CD8-positive, alpha-beta memory T cell (primary cell): ENCODE measurements at regions not wholly inside any gene's neighbourhood (a gene's known extent, or its start where the extent isn't known, plus 50 kb on each side); places are given as distances from the start of the nearest gene placed in this dataset.
"Not testable (repeated sequence)": the region's sequence is repeated elsewhere in the genome, so short reads cannot be mapped to it uniquely, and the experiment has no call there.

Experiments used
- CTCF ChIA-PET: fragments of 350-600 bp; sonication (Branson Sonifier 250); formaldehyde crosslinking; loops from one replicate; lab custom pipeline; 2021; ENCODE audit warnings: antibody characterized with exemption; lab: Charles Lee
- POLR2A ChIA-PET: fragments of 350-600 bp; sonication (Branson Sonifier 250); formaldehyde crosslinking; loops from one replicate; lab custom pipeline; 2021; ENCODE audit warnings: antibody characterized with exemption; lab: Charles Lee
- DNase-seq, 5 donors: peaks; one replicate each; pipeline versions ENCODE4 v3.0.0 to v3.0.0-alpha.2; 2020 to 2022; ENCODE audit warnings: mixed read lengths in 1 of 5
- H3K27ac ChIP-seq: one replicate; pipeline ENCODE4 v1.7.0; 2013; ENCODE audit warnings: low read depth, mild to moderate bottlenecking, low read length, moderate library complexity
- H3K27me3 ChIP-seq: 2 replicates; pipeline ENCODE4 v1.7.0; 2013; ENCODE audit warnings: low read length, mild to moderate bottlenecking; ENCODE audit not compliant: insufficient read depth, poor library complexity, severe bottlenecking
- H3K36me3 ChIP-seq: 2 replicates; pipeline ENCODE4 v1.7.0; 2013; ENCODE audit warnings: mild to moderate bottlenecking, low read length, moderate library complexity; ENCODE audit not compliant: insufficient read depth
- H3K4me1 ChIP-seq: 2 replicates; pipeline ENCODE4 v1.7.0; 2013; ENCODE audit warnings: mild to moderate bottlenecking, low read length, moderate library complexity; ENCODE audit not compliant: insufficient read depth
- H3K4me3 ChIP-seq: 2 replicates; pipeline ENCODE4 v1.7.0; 2013; ENCODE audit warnings: mild to moderate bottlenecking, low read length
- H3K9me3 ChIP-seq: 2 replicates; pipeline ENCODE4 v1.7.0; 2013; ENCODE audit warnings: mild to moderate bottlenecking, low read length
- H3K27ac Mint-ChIP-seq, 8 donors: one replicate each; pipeline ENCODE4 v1.8.0; 2020 to 2021; ENCODE audit warnings: mixed read lengths in 8 of 8, mild to moderate bottlenecking in 6 of 8, inconsistent platforms in 3 of 8, moderate library complexity in 3 of 8
- H3K27me3 Mint-ChIP-seq, 2 donors: one replicate each; pipeline ENCODE4 v1.8.0; 2020 to 2021; ENCODE audit warnings: mixed read lengths in 2 of 2, mild to moderate bottlenecking in 1 of 2, moderate library complexity in 1 of 2
- H3K36me3 Mint-ChIP-seq, 3 donors: one replicate each; pipeline ENCODE4 v1.8.0; 2020 to 2021; ENCODE audit warnings: mixed read lengths in 3 of 3, inconsistent platforms in 1 of 3, mild to moderate bottlenecking in 1 of 3
- H3K4me1 Mint-ChIP-seq, 3 donors: one replicate each; pipeline ENCODE4 v1.8.0; 2020 to 2021; ENCODE audit warnings: mixed read lengths in 3 of 3, inconsistent platforms in 1 of 3, mild to moderate bottlenecking in 1 of 3
- H3K4me3 Mint-ChIP-seq, 7 donors: one replicate each; pipeline ENCODE4 v1.8.0; 2020 to 2021; ENCODE audit warnings: mixed read lengths in 7 of 7, mild to moderate bottlenecking in 6 of 7, moderate library complexity in 4 of 7, inconsistent platforms in 2 of 7
- H3K9me3 Mint-ChIP-seq, 5 donors: one replicate each; pipeline ENCODE4 v1.8.0; 2020 to 2022; ENCODE audit warnings: mixed read lengths in 5 of 5, mild to moderate bottlenecking in 3 of 5, moderate library complexity in 2 of 5, inconsistent platforms in 1 of 5

DNA sequence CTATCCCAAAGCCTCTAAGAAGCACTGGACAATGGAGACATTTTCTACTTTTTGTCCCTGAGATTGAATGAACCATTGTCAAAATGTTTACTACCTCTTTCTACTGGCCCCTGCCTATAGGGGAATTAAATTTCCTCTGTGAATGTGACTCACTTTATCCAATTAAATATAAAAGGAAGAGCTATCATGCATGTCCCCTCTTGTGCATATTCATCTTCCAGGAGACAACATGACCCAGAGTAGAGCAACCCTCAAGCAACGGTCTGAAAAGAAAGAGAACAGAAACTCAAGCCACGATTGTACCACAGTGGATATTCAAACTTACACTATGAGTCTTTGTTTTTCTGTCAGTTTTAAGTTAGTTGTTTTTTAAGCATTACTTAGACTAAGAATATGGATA lies 938.4 kb upstream of the ATXN7L3B start:
- POLR2A ChIA-PET: no interaction called here
- H3K27ac ChIP-seq: no peak overlapping the region
- CTCF ChIA-PET: no interaction called here
- Mint-ChIP-seq H3K27ac (no peak overlapping the region), H3K9me3 (peaks cover 0 to 20% (median 3%) of the 10 kb centered on the region in 5 donors), H3K36me3 (no peaks in the 10 kb centered on the region), H3K4me3 (no peak overlapping the region), H3K4me1 (no peaks in the 10 kb centered on the region), H3K27me3 (no peaks in the 10 kb centered on the region)
- DNase-seq: no peak
- no peaks in the 10 kb centered on the region for H3K36me3 ChIP-seq
- no peaks in the 10 kb centered on the region for H3K27me3 ChIP-seq
- no peaks in the 10 kb centered on the region for H3K9me3 ChIP-seq
- no peak overlapping the region for H3K4me3 ChIP-seq
- H3K4me1 ChIP-seq: no peaks in the 10 kb centered on the region

- H3K27ac ChIP-seq, H3K27me3 ChIP-seq, H3K27ac Mint-ChIP-seq, H3K4me3 ChIP-seq, H3K27me3 Mint-ChIP-seq, CTCF ChIA-PET, H3K36me3 Mint-ChIP-seq, DNase-seq, H3K9me3 ChIP-seq, H3K4me1 ChIP-seq, H3K4me1 Mint-ChIP-seq, POLR2A ChIA-PET, H3K36me3 ChIP-seq, H3K4me3 Mint-ChIP-seq: not testable (repeated sequence)
- H3K9me3 Mint-ChIP-seq: peaks cover 2 to 16% (median 8%) of the 10 kb centered on the region in 5 donors
Measured at GRCh38 chr12:73605925-73606324, 931.7 kb upstream of the ATXN7L3B start.

DNA sequence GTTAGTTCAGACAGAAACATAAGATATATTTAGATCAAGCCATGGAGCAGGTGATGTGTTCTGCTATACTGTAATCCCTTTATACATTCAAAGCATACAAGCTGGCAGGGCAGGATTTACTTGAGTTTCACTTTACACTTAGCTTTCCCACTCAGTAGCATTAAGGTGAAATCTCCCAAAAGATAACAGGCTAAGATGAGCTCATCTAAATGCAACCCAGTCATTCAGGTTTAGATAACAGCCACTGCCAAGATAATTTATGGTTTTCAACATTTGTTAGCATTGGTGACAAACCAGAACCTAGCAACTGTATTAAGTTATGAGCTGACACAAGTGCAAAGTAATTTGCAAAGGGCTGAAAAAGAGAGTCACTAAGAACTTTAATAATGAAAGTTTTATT lies 925.1 kb upstream of the ATXN7L3B start:
- H3K9me3 Mint-ChIP-seq: peaks cover 0 to 18% (median 8%) of the 10 kb centered on the region in 5 donors
- no peak overlapping the region for H3K27ac Mint-ChIP-seq

DNA sequence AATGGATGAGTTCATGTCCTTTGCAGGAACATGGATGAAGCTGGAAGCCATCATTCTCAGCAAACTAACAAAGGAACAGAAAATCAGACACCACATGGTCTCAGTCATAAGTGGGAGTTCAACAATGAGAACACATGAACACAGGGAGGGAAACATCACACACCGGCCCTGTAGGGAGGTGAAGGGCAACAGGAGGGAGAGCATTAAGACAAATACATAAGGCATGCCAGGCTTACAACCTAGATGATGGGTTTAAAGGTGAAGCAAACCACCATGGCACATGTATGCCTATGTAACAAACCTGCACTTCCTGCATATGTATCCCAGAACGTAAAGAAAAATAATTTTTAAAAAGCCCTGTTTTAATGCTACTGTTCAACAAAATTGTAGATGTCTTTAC lies 914.2 kb upstream of the ATXN7L3B start:
- H3K27ac Mint-ChIP-seq: no peak overlapping the region
- no peaks in the 10 kb centered on the region for H3K27me3 Mint-ChIP-seq
- Histone ChIP-seq H3K4me3 (no peak overlapping the region), H3K27me3 (no peaks in the 10 kb centered on the region), H3K27ac (no peak overlapping the region), H3K9me3 (no peaks in the 10 kb centered on the region), H3K4me1 (no peaks in the 10 kb centered on the region), H3K36me3 (no peaks in the 10 kb centered on the region)
- peaks cover 0 to 10% (median 6%) of the 10 kb centered on the region in 5 donors for H3K9me3 Mint-ChIP-seq
- no peaks in the 10 kb centered on the region for H3K4me1 Mint-ChIP-seq
- no peak for DNase-seq
- no peak overlapping the region for H3K4me3 Mint-ChIP-seq
- POLR2A ChIA-PET: no interaction called here
- CTCF ChIA-PET: no interaction called here
- H3K36me3 Mint-ChIP-seq: no peaks in the 10 kb centered on the region

More for the DNA sequence above, 925.1 kb upstream of the ATXN7L3B start:
- Histone ChIP-seq H3K9me3 (no peaks in the 10 kb centered on the region), H3K4me1 (no peaks in the 10 kb centered on the region), H3K27ac (no peak overlapping the region), H3K4me3 (no peak overlapping the region), H3K27me3 (no peaks in the 10 kb centered on the region), H3K36me3 (no peaks in the 10 kb centered on the region)
- no peak overlapping the region for H3K4me3 Mint-ChIP-seq
- DNase-seq: no peak
- H3K36me3 Mint-ChIP-seq: no peaks in the 10 kb centered on the region
- H3K4me1 Mint-ChIP-seq: no peaks in the 10 kb centered on the region
- no peaks in the 10 kb centered on the region for H3K27me3 Mint-ChIP-seq
- ChIA-PET POLR2A (no interaction called here), CTCF (no interaction called here)

- ChIA-PET POLR2A (no interaction called here), CTCF (no interaction called here)
- H3K27me3 ChIP-seq: no peaks in the 10 kb centered on the region
- H3K27me3 Mint-ChIP-seq: no peaks in the 10 kb centered on the region
- no peak overlapping the region for H3K4me3 ChIP-seq
- no peak overlapping the region for H3K4me3 Mint-ChIP-seq
- H3K9me3 Mint-ChIP-seq: peaks cover 0 to 10% (median 6%) of the 10 kb centered on the region in 5 donors
- H3K36me3 Mint-ChIP-seq: no peaks in the 10 kb centered on the region
- H3K9me3 ChIP-seq: no peaks in the 10 kb centered on the region
- no peak for DNase-seq
- no peak overlapping the region for H3K27ac Mint-ChIP-seq
- H3K27ac ChIP-seq: no peak overlapping the region
- no peaks in the 10 kb centered on the region for H3K36me3 ChIP-seq
- H3K4me1 Mint-ChIP-seq: no peaks in the 10 kb centered on the region
- H3K4me1 ChIP-seq: no peaks in the 10 kb centered on the region
Measured at GRCh38 chr12:73625226-73625625, 912.4 kb upstream of the ATXN7L3B start.

DNA sequence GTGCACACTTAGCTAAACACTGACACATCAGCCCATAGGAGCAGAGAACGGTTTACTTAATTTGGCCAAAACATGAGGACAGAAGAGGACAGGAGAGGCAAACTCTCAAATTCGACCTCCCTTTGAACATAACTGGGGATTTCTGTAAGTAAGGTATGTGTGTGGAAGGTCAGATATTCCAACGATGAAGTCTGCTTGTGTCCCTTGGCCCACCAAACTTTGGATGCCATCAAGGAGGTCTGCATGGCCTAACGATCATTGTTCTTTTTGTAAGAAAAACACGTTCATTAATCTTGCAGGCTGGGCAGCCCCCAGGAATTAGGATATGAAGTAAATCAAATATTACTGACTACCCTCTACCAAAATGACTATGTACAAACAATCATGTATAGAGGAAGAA lies 908.5 kb upstream of the ATXN7L3B start:
- no peaks in the 10 kb centered on the region for H3K9me3 ChIP-seq
- ChIA-PET CTCF (no interaction called here), POLR2A (no interaction called here)
- H3K36me3 Mint-ChIP-seq: no peaks in the 10 kb centered on the region
- H3K4me1 ChIP-seq: no peaks in the 10 kb centered on the region
- H3K4me3 Mint-ChIP-seq: no peak overlapping the region
- no peak overlapping the region for H3K4me3 ChIP-seq
- no peaks in the 10 kb centered on the region for H3K27me3 ChIP-seq
- no peaks in the 10 kb centered on the region for H3K36me3 ChIP-seq
- H3K27ac ChIP-seq: no peak overlapping the region
- H3K9me3 Mint-ChIP-seq: peaks cover 0 to 18% (median 0%) of the 10 kb centered on the region in 5 donors
- DNase-seq: no peak
- H3K27me3 Mint-ChIP-seq: no peaks in the 10 kb centered on the region
- H3K4me1 Mint-ChIP-seq: no peaks in the 10 kb centered on the region
- no peak overlapping the region for H3K27ac Mint-ChIP-seq

DNA sequence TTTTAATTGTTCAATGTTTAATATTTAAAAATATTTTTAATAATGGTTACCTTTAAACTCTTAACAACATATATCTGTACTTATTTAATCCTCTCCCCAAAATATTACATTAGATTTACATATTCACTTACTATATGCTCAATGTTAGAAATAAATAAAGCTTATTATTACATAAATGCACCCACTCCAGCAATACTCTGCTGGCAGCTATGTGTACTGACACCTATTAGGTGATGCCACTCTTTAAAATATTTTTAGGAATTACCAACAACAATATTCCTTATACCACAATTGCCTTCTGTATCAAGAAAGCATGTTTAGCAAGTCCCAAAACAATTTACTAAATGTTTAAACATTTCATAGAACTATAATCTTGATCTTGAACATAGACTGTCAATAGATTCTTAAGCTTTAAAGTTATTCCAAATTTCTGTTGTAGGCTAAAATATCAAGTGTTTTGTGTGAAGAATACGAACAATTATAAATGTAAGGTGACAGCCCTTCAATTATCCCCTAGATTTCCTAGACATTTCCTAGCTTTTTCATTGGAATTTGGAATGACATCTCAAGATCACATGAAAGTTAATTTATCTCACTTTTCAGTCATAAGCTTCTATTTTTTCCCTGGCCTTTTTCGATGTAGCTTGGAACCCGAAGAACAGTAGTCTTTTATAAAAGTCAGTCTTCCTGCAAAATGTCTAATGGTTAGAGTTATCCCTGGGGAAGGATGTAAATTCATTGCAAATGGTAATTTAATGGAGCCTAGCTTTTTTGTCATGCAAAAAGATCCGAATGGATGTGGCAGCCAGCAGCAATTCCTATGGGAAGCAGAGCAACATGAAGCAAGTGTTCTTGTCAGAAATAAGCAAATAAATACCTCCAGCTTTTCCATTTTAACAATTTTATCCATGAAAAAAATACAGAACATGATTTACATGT lies 907.5 kb upstream of the ATXN7L3B start:
- DNase-seq: no peak
- no peaks in the 10 kb centered on the region for H3K9me3 ChIP-seq
- POLR2A ChIA-PET: no interaction called here
- CTCF ChIA-PET: no interaction called here
- H3K27ac Mint-ChIP-seq: no peak overlapping the region
- no peaks in the 10 kb centered on the region for H3K4me1 Mint-ChIP-seq
- H3K27me3 Mint-ChIP-seq: no peaks in the 10 kb centered on the region
- no peak overlapping the region for H3K4me3 ChIP-seq
- H3K36me3 ChIP-seq: no peaks in the 10 kb centered on the region
- H3K27me3 ChIP-seq: no peaks in the 10 kb centered on the region
- H3K4me1 ChIP-seq: no peaks in the 10 kb centered on the region
- no peak overlapping the region for H3K4me3 Mint-ChIP-seq
- peaks cover 0 to 19% (median 0%) of the 10 kb centered on the region in 5 donors for H3K9me3 Mint-ChIP-seq
- H3K36me3 Mint-ChIP-seq: no peaks in the 10 kb centered on the region
- no peak overlapping the region for H3K27ac ChIP-seq

- Histone ChIP-seq H3K27me3 (no peaks in the 10 kb centered on the region), H3K27ac (no peak overlapping the region), H3K36me3 (no peaks in the 10 kb centered on the region), H3K4me3 (no peak overlapping the region), H3K9me3 (no peaks in the 10 kb centered on the region), H3K4me1 (no peaks in the 10 kb centered on the region)
- no peak for DNase-seq
- Mint-ChIP-seq H3K4me1 (no peaks in the 10 kb centered on the region), H3K27ac (no peak overlapping the region), H3K27me3 (no peaks in the 10 kb centered on the region), H3K36me3 (no peaks in the 10 kb centered on the region), H3K9me3 (peaks cover 0 to 18% (median 0%) of the 10 kb centered on the region in 5 donors), H3K4me3 (no peak overlapping the region)
- CTCF ChIA-PET: no interaction called here
- POLR2A ChIA-PET: no interaction called here
Measured at GRCh38 chr12:73632191-73632590, 905.4 kb upstream of the ATXN7L3B start.
